Fibroblast of lung (primary cell): ENCODE measurements at regions not wholly inside any gene's neighbourhood (a gene's known extent, or its start where the extent isn't known, plus 50 kb on each side); places are given as distances from the start of the nearest gene placed in this dataset.

Source experiments
- EZH2 ChIP-seq: IDR thresholded peaks from 2 replicates; pipeline ENCODE4 v1.5.1; 2012; ENCODE audit warnings: low read length, control low read depth, mild to moderate bottlenecking; ENCODE audit errors: missing control alignments
- TF ChIP-seq, protein P1 (sequence below), 2 donors: IDR thresholded peaks in 1 of 2; conservative IDR thresholded peaks in 1 of 2; 1 replicate in 1 of 2; 2 replicates in 1 of 2; pipeline ENCODE4 v1.5.1; 2011 to 2012; ENCODE audit warnings: low read length in 2 of 2, control low read depth in 1 of 2, inconsistent platforms in 1 of 2, low read depth in 1 of 2, mild to moderate bottlenecking in 1 of 2

DNA sequence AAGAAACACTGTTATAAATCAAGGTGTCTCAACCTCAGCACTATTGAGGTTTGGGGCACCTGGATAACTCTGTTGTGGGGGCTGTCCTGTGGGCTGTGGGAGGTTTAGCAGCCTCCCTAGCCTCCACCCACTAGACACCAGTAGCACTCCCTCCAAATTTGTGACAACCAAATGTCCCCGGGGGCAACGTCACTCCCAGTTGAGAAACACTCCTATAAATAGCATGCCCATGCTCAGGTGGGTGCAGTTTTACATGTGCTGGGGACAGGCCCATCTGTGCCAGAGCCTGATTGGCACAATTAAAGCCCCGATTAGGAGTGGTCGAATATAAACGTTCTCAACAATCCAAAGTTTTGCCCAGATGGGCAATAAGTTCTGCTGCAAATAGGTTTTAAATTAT lies 78.9 kb downstream of the FAM50B start:
- TF ChIP-seq, protein P1, sequence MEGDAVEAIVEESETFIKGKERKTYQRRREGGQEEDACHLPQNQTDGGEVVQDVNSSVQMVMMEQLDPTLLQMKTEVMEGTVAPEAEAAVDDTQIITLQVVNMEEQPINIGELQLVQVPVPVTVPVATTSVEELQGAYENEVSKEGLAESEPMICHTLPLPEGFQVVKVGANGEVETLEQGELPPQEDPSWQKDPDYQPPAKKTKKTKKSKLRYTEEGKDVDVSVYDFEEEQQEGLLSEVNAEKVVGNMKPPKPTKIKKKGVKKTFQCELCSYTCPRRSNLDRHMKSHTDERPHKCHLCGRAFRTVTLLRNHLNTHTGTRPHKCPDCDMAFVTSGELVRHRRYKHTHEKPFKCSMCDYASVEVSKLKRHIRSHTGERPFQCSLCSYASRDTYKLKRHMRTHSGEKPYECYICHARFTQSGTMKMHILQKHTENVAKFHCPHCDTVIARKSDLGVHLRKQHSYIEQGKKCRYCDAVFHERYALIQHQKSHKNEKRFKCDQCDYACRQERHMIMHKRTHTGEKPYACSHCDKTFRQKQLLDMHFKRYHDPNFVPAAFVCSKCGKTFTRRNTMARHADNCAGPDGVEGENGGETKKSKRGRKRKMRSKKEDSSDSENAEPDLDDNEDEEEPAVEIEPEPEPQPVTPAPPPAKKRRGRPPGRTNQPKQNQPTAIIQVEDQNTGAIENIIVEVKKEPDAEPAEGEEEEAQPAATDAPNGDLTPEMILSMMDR (conservative IDR thresholded peaks at IDR 0.05 in 1 of 2, IDR thresholded peaks at IDR 0.05 in 1 of 2; ENCODE audit: low read depth in 1 of 2, low read length in 2 of 2) = no peak
- TF ChIP-seq EZH2 = no peak
